ENCODE measurements at regions not wholly inside any gene's neighbourhood (a gene's known extent, or its start where the extent isn't known, plus 50 kb on each side); places are given as distances from the start of the nearest gene placed in this dataset.
"Not testable (repeated sequence)": the region's sequence is repeated elsewhere in the genome, so short reads cannot be mapped to it uniquely, and the experiment has no call there.

GRCh38 chr17:77834170-77835115 is 124.1 kb upstream of the TNRC6C start:
- DNase-seq (ENCODE audit: extremely low read depth, low read depth): no peak
- TF ChIP-seq, protein P1, sequence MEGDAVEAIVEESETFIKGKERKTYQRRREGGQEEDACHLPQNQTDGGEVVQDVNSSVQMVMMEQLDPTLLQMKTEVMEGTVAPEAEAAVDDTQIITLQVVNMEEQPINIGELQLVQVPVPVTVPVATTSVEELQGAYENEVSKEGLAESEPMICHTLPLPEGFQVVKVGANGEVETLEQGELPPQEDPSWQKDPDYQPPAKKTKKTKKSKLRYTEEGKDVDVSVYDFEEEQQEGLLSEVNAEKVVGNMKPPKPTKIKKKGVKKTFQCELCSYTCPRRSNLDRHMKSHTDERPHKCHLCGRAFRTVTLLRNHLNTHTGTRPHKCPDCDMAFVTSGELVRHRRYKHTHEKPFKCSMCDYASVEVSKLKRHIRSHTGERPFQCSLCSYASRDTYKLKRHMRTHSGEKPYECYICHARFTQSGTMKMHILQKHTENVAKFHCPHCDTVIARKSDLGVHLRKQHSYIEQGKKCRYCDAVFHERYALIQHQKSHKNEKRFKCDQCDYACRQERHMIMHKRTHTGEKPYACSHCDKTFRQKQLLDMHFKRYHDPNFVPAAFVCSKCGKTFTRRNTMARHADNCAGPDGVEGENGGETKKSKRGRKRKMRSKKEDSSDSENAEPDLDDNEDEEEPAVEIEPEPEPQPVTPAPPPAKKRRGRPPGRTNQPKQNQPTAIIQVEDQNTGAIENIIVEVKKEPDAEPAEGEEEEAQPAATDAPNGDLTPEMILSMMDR (IDR thresholded peaks at IDR 0.05; ENCODE audit: low read depth, low read length): no peak

- no peak for DNase-seq (ENCODE audit: extremely low read depth, low read depth)
- TF ChIP-seq, protein P1 (IDR thresholded peaks at IDR 0.05; ENCODE audit: low read depth, low read length): no peak
These were observed 121.9 kb upstream of the TNRC6C start for GRCh38 chr17:77836557-77837041.

DNA sequence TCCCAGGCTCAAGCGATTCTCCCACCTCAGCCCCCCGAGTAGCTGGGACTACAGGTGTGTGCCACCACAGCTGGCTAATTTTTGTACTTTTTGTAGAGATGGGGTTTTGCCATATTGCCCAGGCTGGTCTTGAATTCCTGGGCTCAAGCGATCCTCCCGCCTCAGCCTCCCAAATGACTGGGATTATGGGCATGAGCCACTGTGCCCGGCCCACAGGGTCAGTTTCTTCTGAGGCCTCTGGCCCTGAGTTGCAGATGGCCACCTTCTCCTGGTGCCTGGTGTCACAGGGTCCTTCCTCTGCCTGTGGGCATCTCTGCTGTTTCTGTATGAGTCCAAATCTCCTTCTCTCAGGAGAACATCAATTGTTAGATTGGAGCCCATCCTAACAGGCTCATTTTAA is 121.4 kb upstream of the TNRC6C start:
- DNase-seq (ENCODE audit: extremely low read depth, low read depth): not testable (repeated sequence)

GRCh38 chr17:77837917-77838316 is 120.6 kb upstream of the TNRC6C start:
- TF ChIP-seq, protein P1 (IDR thresholded peaks at IDR 0.05; ENCODE audit: low read depth, low read length): no peak
- DNase-seq (ENCODE audit: extremely low read depth, low read depth): no peak

DNA sequence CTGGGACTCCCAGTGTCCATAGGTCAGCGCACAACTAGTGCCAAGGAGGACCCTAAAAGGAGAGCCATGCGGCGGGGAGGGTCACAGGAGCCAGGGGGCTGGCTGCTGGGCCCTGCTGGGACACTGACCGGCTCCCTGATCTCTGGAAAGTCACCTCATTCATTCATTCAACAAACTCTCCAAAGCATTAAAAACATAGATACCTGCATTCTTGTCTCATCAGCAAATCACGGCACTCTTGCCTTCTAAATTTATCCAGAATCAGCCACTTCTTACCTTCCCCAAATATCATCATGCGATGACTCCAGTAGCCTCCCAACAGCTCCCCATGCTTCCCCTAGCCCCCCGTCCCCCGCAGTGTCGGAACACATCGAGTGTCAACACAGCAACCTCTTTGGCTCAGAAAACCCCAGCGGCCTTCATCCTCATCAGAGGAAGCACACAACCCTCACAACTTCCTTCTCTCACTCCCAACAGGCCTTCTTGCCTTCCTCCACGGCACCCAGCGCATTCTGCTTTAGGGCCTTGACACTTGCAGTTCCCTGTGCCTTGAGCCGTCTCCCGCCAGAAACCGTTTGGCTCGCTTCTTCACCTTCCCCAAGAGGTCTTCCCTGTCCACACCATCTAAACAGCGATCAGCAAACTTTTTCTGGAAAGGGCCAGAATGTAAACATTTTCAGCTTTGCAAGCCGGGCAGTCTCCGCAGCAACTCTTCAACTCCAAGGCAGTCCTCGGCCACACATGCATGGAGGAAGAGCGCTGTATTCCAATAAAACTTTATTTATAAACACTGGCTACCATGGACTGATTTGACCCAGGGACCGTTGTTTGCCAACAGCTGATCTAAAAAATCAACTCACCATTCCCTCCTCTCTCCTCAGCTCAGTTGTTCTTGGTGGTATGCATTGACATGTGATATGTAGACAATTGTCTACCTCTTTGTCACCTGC is 119.5 kb upstream of the TNRC6C start:
- no peak for DNase-seq (ENCODE audit: extremely low read depth, low read depth)

GRCh38 chr17:77839698-77840512 is 118.6 kb upstream of the TNRC6C start:
- TF ChIP-seq, protein P1 (IDR thresholded peaks at IDR 0.05; ENCODE audit: low read depth, low read length): no peak
- DNase-seq (ENCODE audit: extremely low read depth, low read depth): no peak

More for the DNA sequence above, 119.5 kb upstream of the TNRC6C start:
- TF ChIP-seq, protein P1 (IDR thresholded peaks at IDR 0.05; ENCODE audit: low read depth, low read length): no peak

Measured in AG09319 (cell line).